ENCODE measurements at regions not wholly inside any gene's neighbourhood (a gene's known extent, or its start where the extent isn't known, plus 50 kb on each side); places are given as distances from the start of the nearest gene placed in this dataset.
A peak's percentile ranks its signal among the peaks of the same experiment; 100 is the strongest.

DNA sequence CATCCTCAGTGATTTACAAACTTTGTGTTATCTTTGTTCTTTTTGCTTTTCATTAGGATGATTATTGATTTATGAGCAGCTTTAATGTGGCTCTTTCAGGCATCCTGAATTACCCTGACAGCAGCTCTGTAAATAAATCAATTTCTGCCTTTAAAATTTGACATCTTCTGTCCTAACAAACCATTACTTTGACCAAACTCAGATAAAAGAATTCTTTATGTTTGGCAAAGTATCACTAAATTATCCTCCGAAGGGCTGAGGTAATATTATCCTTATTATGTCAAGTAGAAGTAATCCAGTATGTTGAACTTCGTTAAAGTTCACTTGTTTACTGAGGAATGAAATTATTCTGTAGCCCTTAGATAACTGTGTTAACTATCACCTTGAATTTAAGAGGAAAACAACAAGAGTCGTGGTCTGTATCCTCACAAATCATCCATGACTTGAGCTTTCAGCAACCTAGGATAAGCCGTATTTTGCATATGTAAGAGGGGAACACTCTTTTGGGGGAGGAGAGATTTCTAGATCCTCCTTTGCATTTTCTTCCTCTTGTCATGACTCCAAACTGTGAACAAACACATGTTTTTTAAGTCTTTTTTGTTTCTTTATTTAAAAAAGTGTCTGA lies 173.2 kb upstream of the STAC start (continued):
- TF ChIP-seq ZNF555 (tag by site-specific recombination; conservative IDR thresholded peaks at IDR 0.05) (no peak), ZNF121 (tag by site-specific recombination; IDR thresholded peaks at IDR 0.05) (no peak), ZNF521 (tag by site-specific recombination; IDR thresholded peaks at IDR 0.05) (no peak), ZNF664 (tag by site-specific recombination; IDR thresholded peaks at IDR 0.05) (no peak), ZNF10 (tag by site-specific recombination; IDR thresholded peaks at IDR 0.05) (no peak), ZNF37A (tag by site-specific recombination; IDR thresholded peaks at IDR 0.05) (no peak), ZNF843 (tag by site-specific recombination; IDR thresholded peaks at IDR 0.05) (peak; percentile 97), REPIN1 (tag by site-specific recombination; IDR thresholded peaks at IDR 0.05; ENCODE audit: low read depth) (no peak), ZNF596 (tag by site-specific recombination; IDR thresholded peaks at IDR 0.05) (no peak), ZBTB48 (tag by site-specific recombination; IDR thresholded peaks at IDR 0.05) (no peak)
- TF ChIP-seq, protein P1, sequence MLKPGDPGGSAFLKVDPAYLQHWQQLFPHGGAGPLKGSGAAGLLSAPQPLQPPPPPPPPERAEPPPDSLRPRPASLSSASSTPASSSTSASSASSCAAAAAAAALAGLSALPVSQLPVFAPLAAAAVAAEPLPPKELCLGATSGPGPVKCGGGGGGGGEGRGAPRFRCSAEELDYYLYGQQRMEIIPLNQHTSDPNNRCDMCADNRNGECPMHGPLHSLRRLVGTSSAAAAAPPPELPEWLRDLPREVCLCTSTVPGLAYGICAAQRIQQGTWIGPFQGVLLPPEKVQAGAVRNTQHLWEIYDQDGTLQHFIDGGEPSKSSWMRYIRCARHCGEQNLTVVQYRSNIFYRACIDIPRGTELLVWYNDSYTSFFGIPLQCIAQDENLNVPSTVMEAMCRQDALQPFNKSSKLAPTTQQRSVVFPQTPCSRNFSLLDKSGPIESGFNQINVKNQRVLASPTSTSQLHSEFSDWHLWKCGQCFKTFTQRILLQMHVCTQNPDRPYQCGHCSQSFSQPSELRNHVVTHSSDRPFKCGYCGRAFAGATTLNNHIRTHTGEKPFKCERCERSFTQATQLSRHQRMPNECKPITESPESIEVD (tag by site-specific recombination; IDR thresholded peaks at IDR 0.05), result peak; percentile 64
- TF ChIP-seq, protein P2, sequence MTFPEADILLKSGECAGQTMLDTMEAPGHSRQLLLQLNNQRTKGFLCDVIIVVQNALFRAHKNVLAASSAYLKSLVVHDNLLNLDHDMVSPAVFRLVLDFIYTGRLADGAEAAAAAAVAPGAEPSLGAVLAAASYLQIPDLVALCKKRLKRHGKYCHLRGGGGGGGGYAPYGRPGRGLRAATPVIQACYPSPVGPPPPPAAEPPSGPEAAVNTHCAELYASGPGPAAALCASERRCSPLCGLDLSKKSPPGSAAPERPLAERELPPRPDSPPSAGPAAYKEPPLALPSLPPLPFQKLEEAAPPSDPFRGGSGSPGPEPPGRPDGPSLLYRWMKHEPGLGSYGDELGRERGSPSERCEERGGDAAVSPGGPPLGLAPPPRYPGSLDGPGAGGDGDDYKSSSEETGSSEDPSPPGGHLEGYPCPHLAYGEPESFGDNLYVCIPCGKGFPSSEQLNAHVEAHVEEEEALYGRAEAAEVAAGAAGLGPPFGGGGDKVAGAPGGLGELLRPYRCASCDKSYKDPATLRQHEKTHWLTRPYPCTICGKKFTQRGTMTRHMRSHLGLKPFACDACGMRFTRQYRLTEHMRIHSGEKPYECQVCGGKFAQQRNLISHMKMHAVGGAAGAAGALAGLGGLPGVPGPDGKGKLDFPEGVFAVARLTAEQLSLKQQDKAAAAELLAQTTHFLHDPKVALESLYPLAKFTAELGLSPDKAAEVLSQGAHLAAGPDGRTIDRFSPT (tag by site-specific recombination; IDR thresholded peaks at IDR 0.05), result 0 out of 2 replicates have a peak, but pooled peaks have one; percentile 17
- TF ChIP-seq, protein P3, sequence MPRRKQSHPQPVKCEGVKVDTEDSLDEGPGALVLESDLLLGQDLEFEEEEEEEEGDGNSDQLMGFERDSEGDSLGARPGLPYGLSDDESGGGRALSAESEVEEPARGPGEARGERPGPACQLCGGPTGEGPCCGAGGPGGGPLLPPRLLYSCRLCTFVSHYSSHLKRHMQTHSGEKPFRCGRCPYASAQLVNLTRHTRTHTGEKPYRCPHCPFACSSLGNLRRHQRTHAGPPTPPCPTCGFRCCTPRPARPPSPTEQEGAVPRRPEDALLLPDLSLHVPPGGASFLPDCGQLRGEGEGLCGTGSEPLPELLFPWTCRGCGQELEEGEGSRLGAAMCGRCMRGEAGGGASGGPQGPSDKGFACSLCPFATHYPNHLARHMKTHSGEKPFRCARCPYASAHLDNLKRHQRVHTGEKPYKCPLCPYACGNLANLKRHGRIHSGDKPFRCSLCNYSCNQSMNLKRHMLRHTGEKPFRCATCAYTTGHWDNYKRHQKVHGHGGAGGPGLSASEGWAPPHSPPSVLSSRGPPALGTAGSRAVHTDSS (tag by site-specific recombination; IDR thresholded peaks at IDR 0.05), result 0 out of 2 replicates have a peak, but pooled peaks have one; percentile 18
- TF ChIP-seq, protein P4, sequence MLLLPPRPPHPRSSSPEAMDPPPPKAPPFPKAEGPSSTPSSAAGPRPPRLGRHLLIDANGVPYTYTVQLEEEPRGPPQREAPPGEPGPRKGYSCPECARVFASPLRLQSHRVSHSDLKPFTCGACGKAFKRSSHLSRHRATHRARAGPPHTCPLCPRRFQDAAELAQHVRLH (tag by site-specific recombination; IDR thresholded peaks at IDR 0.05), result peak; percentile 67
- TF ChIP-seq, protein P5, sequence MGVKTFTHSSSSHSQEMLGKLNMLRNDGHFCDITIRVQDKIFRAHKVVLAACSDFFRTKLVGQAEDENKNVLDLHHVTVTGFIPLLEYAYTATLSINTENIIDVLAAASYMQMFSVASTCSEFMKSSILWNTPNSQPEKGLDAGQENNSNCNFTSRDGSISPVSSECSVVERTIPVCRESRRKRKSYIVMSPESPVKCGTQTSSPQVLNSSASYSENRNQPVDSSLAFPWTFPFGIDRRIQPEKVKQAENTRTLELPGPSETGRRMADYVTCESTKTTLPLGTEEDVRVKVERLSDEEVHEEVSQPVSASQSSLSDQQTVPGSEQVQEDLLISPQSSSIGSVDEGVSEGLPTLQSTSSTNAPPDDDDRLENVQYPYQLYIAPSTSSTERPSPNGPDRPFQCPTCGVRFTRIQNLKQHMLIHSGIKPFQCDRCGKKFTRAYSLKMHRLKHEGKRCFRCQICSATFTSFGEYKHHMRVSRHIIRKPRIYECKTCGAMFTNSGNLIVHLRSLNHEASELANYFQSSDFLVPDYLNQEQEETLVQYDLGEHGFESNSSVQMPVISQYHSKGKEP (tag by site-specific recombination; IDR thresholded peaks at IDR 0.05), result no peak
- TF ChIP-seq, protein P6, sequence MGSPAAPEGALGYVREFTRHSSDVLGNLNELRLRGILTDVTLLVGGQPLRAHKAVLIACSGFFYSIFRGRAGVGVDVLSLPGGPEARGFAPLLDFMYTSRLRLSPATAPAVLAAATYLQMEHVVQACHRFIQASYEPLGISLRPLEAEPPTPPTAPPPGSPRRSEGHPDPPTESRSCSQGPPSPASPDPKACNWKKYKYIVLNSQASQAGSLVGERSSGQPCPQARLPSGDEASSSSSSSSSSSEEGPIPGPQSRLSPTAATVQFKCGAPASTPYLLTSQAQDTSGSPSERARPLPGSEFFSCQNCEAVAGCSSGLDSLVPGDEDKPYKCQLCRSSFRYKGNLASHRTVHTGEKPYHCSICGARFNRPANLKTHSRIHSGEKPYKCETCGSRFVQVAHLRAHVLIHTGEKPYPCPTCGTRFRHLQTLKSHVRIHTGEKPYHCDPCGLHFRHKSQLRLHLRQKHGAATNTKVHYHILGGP (tag by site-specific recombination; IDR thresholded peaks at IDR 0.05), result peak; percentile 78
- TF ChIP-seq, protein P7, sequence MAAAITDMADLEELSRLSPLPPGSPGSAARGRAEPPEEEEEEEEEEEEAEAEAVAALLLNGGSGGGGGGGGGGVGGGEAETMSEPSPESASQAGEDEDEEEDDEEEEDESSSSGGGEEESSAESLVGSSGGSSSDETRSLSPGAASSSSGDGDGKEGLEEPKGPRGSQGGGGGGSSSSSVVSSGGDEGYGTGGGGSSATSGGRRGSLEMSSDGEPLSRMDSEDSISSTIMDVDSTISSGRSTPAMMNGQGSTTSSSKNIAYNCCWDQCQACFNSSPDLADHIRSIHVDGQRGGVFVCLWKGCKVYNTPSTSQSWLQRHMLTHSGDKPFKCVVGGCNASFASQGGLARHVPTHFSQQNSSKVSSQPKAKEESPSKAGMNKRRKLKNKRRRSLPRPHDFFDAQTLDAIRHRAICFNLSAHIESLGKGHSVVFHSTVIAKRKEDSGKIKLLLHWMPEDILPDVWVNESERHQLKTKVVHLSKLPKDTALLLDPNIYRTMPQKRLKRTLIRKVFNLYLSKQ (tag by site-specific recombination; IDR thresholded peaks at IDR 0.05; ENCODE audit: borderline replicate concordance), result no peak

Data from HEK293 (cell line).